Erythroblast (primary cell): ENCODE measurements at regions not wholly inside any gene's neighbourhood (a gene's known extent, or its start where the extent isn't known, plus 50 kb on each side); places are given as distances from the start of the nearest gene placed in this dataset.

ENCODE experiments used
- GATA1 ChIP-seq: IDR thresholded peaks from 2 replicates; pipeline ENCODE4 v1.6.1; 2011; ENCODE audit warnings: low read depth, mild to moderate bottlenecking, control low read depth, low read length, moderate library complexity
- POLR2A ChIP-seq: IDR thresholded peaks from 2 replicates; pipeline ENCODE4 v1.6.1; 2011; ENCODE audit warnings: mild to moderate bottlenecking, low read length

GRCh38 chr18:27673861-27674260, 488.8 kb upstream of the CHST9 start:
- TF ChIP-seq POLR2A: no peak
- TF ChIP-seq GATA1: no peak
